ENCODE measurements at regions not wholly inside any gene's neighbourhood (a gene's known extent, or its start where the extent isn't known, plus 50 kb on each side); places are given as distances from the start of the nearest gene placed in this dataset.

- no peak for TF ChIP-seq CTCF (IDR thresholded peaks at IDR 0.05)
- no peak for TF ChIP-seq POLR2A (IDR thresholded peaks at IDR 0.05)
- TF ChIP-seq EP300 (IDR thresholded peaks at IDR 0.05), result no peak
These were observed 742.0 kb downstream of the KCNT2 start for GRCh38 chr1:195866091-195866780.
